HG03342 (cell line): ENCODE measurements at regions not wholly inside any gene's neighbourhood (a gene's known extent, or its start where the extent isn't known, plus 50 kb on each side); places are given as distances from the start of the nearest gene placed in this dataset.
"Not testable (repeated sequence)": the region's sequence is repeated elsewhere in the genome, so short reads cannot be mapped to it uniquely, and the experiment has no call there.

Experiments used
- ATAC-seq: cut with Tn5 transposase; IDR thresholded peaks from one replicate; pipeline ENCODE4 v1.9.1; 2021; ENCODE audit warnings: mild to moderate bottlenecking, moderate library complexity; ENCODE audit not compliant: unreplicated experiment

DNA sequence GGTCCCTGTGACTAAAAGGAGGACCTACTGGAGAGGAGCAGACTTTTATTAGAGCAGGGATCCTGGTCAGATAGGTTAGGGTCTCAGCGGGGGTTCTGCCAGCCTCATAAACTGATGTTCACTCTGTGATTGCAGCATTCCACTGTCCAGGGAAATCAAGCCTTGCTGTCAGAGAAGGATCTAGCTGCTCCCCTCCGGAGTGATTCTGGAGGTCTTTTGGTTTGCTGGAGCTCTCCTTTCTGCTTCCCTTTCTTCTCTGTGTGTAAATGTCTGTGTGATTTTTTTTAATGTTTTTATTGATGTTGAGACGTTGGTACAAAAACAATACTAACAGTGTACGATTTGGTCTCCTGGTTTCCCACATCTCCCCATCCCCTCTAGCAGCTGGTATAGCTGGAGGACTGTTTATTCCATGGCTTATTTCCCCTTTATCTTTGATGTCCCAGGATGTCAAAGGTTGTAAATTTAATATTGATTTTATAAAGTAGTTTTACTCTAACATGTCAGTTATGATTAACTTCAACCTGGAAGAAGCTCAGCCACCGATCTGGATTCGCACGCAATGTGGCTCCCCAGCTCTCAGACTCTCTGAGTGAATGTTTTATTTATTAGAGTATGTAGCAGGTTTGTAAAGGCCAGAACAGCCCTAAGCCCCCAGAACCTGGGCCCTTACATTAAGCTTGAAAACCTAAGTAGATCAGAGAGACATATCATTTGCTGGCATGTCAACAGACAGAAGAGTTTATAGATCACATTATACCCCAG lies 202.3 kb upstream of the G2E3 start:
- ATAC-seq = no peak

DNA sequence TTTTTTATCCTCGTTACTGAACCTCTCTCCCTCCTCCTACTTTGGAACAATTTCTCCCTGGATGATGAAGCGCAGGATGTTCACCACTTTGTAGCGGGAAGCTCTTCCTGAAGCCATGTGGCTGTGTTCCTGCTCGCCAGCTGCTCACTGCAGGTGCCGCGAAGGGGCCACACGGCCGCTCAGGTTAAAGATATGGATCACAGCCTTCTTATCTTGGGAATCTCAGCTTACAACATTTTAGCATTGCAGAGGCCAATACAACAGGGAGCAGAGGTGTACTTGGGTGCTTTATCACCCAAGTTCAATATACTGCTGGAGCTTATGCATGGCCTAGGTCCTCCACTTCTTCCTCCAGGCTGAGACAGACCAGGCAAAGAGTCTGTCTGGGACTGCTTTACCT lies 201.2 kb upstream of the G2E3 start:
- ATAC-seq = no peak

DNA sequence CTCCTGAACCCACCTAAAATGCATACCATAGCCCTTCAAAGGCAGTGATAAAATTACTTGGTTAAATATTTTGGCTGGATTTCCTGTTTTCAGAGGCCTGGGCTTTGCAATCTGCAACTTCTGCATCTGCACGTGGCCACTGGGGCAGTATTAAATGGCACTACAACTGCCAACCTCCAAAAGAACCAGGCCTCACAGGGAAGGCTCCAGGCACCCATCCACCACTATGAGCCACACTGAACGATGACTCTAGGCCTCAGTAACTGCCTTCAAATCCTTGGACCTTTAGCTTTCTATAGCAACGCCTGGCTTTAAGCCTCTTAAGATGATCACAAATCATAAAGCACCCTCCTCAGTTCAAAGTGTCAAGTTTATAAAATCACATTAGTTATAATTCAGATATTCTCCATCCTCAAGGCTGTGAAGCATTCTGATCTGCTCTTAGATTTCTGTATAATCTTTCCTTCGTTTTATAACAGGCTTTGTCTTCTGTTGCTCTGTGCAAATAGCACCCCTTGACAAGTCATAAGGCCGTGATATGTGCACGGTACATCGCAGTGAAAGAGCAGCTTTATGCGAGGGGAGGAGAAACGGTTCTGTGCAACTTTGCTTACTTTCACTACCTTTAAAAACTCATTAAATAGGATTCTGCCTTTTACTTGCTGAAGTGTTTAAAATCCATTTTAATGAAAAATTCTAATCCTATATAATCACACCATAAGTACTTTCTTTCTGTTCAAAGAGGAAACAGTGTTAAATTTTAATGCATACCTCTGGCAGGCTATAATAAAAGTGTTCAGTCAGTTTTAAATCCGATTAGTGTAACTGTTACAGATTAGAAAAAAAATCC lies 196.4 kb upstream of the G2E3 start:
- ATAC-seq = no peak

DNA sequence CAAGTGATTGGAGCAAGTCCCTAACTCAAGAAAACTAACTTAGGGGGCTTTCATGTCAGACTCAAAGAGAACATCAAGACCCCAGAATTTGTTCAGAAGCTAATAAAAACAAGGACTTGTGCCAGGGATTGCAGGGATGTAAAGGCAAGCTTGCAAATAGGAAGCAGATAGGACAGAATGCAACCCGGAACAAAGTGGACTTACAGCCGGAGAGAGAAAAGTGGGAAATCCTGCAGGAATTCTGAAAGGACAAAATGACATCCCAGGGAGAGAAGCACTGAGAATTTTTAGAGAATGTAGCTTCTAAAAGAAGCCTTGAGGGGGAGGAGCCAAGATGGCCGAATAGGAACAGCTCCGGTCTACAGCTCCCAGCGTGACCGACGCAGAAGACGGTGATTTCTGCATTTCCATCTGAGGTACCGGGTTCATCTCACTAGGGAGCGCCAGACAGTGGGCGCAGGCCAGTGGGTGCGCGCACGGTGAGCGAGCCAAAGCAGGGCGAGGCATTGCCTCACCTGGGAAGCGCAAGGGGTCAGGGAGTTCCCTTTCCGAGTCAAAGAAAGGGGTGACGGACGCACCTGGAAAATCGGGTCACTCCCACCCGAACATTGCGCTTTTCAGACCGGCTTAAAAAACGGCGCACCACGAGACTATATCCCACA lies 195.6 kb upstream of the G2E3 start:
- not testable (repeated sequence) for ATAC-seq

DNA sequence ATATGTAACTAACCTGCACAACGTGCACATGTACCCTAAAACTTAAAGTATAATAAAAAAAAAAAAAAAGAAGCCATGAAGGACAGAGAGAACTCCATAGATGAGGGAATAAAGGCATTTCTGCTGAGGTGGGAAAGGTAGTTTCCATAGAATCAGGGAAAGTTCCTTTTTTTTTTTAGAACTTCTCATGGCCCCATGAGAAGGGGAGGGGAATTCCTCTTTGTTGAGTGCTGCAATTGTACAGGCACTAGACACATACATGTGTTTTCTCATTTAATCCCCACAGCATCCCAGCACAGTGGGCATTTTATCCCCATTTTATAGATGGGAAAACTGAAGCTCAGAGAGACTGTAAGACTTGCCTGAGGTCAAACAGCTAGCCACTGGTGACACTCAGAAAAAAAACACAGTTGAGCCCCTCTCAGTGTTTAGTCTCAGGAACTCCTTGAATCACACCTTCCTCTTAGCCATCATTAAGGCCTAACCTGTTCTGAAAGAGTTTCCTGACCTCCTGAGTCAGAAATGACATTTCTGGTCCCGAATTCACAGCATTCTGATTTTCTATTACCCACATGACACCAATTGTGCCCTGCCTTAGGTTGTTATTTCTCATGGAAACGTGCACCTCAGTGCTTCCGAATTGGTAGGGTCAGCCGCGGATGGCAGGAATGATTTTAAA lies 189.3 kb upstream of the G2E3 start:
- no peak for ATAC-seq

DNA sequence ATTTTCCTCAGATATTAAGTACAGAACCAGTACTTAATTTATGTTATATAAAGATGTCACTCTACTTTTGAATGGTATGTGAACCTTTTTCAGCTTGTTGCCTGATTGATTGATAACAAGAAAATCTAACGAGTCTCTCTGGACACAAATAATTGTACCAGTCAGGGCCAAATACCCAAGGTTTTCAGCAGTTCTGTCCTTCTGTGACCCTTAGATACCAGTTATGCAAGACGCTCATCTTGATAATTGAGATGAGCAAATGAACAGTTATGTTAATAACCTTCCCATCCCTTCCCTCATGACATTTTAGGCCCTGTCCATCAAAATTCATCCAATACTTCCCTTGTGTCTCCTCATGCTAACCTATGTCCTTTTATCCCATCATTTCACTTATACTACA lies 185.9 kb upstream of the G2E3 start:
- ATAC-seq = no peak

DNA sequence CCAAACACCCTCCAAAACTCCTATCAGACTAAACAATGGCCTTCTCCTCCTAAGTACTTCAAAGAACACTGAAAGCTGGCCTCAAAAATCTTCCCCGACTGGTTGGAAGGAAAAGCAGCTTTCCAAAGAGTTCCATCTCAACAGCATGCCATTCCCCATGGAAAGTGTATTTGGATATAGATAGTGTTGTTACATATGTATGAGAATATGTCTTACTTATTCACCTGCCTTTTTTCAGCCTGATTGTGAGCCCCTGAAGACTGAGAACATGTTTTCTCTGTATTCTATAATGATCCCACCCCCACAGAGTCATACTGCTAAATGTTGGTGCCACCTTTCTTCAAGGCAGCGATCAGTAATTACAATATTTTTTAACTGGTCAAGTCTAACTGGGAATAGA lies 185.4 kb upstream of the G2E3 start:
- ATAC-seq = no peak

DNA sequence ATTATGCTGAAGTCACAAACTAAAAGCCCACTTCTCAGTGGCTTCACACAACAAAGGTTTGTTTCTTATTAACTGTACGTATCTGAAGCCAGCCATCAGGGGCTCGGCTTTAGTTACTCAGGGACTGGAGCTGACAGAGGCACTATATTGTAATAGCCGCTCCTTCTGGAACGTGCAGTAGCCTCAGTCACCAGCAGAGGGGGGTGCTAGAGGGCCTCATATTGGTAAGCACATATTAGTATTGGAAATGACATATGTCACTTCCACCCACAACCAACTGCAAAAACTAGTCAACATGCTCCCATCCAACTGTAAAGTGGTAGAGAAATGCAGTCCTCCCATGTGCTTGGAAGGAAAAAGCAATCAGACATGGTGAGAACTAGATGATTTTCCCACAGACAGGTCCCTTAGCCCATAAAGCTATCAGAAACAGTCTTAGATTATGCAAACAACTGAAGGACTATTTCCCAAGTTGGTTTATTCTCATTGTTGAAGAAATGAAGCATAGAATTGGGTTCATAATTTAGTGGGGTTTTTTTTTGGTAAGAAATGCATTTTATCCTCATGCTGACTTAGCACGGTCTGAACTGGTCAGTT lies 183.6 kb upstream of the G2E3 start:
- peak; percentile 98 for ATAC-seq

DNA sequence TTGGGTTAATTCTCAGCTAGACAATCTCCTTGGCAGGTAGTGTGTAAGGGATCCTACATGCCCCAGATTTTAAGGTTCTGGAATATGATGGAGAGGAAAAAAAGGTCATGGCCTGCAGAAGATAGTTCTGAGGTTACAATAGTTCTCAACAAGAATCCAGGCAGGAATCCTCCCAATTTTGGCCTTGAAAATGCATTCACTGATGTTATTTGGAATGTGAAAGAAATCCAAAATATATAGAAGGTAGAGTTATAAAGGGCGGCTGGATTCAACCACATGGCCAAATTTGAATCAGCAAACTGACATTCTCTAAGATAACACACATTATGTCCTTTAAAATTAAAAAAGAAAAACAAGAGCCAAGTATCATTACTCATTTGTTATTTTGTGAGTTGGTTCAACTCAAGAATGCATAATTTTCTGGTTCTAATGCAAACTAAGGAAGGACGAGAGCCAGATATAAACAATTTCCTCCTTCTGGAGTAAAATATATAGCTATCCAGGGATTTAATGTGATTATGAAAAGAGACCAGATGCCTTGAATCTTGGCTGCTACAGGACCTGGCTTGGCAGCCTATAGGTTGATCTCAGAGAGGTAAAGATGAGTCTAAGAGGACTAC lies 177.0 kb upstream of the G2E3 start:
- no peak for ATAC-seq

DNA sequence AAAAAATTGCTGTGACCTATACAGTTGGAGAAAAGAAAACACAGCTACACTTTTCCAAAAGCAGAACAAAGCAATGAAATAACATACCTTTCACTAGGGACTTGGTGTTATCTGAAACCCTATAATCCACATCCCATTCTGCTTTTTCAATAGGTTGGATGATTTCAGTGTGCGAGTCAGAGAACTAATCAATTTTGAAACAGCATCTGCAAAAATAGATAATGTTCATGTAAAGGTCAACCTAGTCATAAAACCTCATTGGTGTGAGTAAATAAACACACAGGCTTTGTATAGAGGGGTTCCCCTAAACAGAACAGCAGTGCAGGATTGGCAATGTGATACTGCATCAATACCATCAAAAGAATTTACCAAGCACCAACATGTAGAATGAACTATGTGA lies 173.0 kb upstream of the G2E3 start:
- ATAC-seq = no peak

DNA sequence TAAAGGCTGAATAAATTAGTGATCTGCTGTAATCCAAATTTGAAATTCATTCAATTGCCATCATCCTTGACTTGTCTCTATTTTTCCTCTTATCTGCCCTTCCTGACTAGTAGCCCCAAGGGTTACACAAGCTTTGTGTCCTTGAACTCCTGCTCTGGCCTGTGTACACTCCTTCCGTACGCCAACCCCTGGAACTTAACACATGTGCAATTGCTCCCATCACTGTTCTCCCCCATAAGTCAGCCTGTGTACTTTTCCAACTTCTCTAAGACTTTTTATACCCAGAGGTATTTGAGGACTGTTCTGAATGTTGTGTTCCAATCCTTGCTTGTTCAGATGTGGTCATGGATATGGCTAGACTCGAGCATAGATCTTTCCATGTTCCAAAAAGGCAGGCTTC lies 171.1 kb upstream of the G2E3 start:
- no peak for ATAC-seq

DNA sequence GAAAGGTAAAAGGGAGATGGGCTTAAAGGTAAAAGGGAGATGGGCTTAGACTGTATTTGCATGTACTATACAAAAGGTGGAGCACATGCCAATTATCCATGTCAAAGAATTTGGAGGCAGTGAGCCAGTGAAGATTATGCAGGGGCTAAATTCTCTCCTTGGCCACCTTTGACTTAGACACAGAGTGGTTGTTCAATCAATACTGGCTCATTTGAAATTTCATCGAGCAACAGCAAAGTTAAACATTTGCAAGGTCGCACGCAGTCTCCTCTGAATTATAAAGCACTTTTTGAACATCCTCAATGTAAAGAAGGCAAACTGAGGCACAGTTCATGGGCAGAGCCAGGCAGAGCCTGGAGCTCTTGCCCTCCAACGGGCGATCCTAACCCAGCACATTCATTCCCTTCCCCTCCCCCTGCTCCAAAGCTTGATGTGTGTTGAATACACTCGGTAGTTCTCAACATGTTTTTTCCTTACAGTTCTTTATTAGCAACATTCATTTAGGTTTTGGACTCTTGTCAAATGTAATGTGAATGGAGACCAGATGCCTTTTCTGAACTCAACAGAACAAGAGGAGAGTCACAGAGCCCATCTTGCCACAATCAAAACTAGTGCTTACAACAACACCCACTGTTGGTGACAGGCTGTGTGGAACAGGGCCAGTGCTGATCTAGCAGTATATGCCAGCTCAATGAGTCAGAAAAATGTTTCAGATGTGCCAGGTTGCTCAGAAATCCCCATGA lies 169.7 kb upstream of the G2E3 start:
- no peak for ATAC-seq

DNA sequence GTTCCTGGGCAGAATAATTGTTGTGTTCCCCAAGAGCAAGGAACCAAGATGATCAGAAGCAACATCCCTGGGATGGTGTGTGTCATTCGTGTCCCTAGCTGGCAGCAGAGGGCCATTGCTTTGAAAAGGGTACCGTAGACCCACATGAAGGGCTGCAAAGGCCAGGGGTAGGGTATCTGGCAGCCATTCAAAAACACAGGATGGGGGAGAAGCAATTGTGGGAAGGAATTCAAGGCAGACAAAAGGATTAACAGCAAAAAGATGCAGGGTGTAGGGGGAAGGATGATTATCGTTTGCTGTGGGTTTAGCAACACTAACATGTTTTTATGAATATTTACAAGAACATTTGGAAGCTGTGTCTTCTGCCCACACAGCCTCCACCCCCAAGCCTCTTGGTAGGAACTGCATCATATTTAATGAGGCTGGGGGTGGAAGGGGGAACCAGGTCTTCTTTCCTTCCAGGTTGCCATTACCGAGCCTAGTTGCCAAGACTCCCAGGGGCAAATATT lies 169.0 kb upstream of the G2E3 start:
- no peak for ATAC-seq

DNA sequence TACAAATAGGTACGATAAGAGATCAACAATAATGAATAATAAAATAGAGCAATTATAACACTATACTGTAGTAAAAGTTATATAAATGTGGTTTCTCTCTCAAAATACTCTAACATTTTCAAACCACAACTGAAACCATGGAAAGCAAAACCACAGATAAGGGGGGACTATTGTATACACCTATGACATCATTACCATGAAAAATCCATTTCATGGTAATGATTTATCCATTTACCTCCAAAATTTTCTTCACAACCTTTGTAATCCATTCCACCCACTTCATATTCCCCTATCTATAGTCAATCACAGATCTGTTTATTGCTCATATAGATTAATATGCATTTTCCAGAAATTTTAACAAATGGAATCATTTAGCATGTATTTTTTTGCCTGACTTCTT lies 163.9 kb upstream of the G2E3 start:
- no peak for ATAC-seq

DNA sequence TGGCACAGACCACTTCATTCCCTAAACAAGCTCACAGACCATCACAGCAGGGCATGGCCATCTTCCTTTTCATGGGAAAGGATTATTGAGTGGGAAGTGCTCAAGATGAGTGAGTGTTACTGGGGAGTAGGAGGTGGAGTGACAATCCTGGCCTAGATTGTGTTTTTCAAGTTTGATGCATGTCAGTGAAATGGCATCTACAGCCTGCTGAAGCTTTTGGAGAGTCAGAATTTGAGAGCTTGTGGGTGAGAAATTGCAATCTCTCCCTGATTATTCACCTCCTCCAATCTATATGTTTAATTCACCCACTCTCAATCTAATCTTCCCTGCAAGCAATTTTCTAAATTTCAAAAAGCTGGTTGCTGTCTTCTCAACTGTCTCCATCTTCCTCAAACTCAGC lies 156.1 kb upstream of the G2E3 start:
- ATAC-seq = no peak

DNA sequence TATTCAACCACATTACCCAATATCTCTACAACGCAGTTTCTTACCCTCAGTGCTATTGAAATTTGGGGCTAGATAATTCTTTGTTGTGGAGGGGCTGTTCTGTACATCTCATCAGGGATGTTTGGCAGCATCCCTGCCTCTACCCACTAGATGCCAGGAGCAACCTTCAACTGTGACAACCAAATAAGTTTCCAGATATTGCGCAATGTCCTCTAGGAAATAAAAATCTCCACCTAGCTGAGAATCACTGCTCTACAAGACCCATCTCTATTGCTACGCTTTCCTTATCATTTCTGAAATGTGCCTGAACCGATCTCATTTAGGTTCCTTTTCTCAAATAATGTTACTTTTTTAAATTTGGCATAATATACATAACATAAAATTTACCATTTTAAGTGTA lies 155.2 kb upstream of the G2E3 start:
- no peak for ATAC-seq

DNA sequence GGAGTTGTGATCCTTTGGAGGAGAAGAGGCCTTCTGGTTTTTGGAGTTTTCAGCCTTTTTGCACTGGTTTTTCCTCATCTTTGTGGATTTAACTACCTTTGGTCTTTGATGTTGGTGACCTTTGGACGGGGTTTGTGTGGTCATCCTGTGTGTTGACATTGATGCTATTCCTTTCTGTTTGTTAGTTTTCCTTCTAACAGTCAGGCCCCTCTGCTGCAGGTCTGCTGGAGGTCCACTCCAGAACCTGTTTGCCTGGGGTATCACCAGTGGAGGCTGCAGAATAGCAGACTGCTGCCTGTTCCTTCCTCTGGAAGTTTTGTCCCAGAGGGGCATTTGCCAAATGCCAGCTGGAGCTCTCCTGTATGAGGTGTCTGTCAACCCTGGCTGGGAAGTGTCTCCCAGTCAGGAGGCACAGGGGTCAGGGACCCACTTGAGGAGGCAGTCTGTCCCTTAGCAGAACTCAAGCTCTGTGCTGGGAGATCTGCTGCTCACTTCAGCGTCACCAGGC lies 149.4 kb upstream of the G2E3 start:
- not testable (repeated sequence) for ATAC-seq

DNA sequence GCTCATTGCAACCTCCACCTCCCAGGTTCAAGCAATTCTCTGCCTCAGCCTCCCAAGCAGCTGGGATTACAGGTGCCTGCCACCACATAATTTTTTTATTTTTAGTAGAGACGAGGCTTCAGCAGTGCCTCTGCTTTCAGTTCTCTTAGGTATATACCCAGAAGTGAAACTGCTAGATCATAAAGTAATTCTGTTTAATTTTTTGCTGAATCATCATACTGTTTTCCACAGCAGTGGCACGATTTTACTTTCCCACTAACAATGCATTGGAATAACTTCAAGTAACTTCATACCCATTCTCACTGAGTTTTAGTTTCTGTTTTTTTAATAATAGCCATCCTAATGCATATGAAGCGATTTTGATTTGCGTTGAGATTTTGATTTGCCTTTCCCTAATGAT lies 148.0 kb upstream of the G2E3 start:
- ATAC-seq = no peak

DNA sequence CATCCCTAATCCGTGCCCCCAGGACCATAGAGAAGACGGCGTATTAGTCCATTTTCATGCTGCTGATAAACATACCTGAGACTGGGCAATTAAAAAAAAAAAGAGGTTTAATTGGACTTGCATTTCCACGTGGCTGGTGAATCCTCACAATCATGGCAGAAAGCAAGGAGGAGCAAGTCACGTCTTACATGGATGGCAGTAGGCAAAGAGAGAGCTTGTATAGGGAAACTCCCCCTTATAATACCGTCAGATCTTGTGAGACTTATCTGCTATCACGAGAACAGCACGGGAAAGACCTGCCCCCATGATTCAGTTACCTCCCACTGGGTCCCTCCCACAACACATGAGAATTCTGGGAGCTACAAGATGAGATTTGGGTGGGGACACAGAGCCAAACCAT lies 145.8 kb upstream of the G2E3 start:
- ATAC-seq = not testable (repeated sequence)
